ENCODE measurements at regions not wholly inside any gene's neighbourhood (a gene's known extent, or its start where the extent isn't known, plus 50 kb on each side); places are given as distances from the start of the nearest gene placed in this dataset.

DNA sequence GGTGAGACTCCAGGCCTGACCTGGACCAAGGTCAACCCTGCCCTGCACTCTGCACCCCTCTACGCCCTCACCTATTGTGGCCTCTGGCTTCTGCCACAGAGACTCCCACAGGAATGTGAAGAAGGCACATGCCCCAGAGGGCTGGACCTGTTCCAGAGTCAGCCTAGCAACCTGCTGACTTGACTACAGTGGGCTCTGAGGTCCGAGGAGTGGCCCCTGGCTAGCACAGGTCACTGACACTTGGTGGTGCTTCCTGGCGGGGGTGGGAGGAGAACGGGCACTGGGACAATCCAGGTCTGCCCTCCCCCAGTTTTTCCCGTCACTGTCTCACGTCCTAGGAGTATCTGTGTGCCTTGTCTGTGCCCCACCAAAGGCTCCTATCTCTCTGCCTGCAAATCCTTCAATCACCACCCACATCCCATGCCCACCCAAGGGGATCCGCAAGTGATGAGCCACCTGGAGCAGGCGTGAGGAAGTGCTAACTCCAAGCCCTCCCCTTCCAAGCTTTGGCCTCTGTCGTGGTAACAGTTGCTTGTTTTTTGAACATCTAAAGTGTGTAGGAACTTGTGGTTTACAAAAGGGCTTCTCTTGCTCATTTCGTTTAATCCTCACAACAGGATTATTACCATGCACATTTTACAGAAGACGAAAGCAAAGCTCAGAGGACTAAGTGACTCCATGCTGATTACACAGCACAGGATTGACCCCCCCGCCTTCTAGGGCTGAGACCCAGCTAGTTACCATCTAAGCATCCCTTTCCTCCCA is 86.2 kb downstream of the MCFD2 start:
- DNase-seq: no peak

DNA sequence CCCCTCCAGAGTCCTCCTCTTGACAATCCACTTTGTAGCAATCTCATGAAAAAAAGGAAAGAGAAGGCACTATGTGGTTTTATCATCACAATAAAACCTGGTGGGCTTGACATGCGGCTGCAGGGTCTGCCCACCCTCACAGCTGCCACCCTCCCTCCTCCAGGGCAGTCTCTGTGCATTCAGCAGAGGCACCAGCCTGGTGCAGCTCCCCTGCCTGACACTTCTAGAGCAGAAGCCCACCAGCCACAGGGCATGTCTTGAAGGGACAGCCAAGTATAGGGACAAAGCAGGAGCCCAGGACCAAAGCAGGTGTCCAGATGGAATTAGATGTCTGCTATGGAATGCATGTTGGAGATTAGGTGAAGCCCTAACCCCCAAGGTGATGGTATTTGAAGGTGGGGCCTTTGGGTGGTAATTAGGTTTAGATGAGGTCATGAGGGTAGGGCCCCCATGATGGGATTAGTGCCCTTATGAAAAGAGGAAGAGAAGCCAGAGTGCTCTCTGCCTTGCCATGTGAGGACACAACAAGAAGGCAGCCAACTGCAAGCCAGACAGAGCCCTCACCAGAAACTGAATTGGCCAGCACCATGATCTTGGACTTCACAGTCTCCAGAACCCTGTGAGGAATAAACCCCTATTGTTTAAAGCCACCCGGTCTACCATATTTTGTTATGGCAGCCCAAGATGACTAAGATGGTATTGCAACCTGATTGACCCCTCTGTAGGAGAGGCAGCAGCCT is 86.9 kb downstream of the MCFD2 start:
- DNase-seq: no peak

DNA sequence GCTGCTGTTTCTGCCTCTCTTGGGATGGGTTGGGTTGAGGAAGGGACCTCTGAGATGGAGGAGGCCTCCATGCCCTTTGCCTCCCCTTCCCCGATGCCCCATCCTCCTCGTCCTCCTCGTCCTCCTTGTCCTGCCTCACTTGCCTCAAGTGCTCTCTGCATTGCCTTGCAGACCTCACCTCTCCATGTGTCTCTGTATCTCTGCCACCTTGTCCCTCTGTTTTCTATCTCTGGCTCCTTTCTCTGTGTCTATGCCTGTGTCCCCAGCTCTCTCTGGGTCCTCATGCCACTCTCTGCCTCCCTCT is 87.5 kb downstream of the MCFD2 start:
- DNase-seq: no peak

DNA sequence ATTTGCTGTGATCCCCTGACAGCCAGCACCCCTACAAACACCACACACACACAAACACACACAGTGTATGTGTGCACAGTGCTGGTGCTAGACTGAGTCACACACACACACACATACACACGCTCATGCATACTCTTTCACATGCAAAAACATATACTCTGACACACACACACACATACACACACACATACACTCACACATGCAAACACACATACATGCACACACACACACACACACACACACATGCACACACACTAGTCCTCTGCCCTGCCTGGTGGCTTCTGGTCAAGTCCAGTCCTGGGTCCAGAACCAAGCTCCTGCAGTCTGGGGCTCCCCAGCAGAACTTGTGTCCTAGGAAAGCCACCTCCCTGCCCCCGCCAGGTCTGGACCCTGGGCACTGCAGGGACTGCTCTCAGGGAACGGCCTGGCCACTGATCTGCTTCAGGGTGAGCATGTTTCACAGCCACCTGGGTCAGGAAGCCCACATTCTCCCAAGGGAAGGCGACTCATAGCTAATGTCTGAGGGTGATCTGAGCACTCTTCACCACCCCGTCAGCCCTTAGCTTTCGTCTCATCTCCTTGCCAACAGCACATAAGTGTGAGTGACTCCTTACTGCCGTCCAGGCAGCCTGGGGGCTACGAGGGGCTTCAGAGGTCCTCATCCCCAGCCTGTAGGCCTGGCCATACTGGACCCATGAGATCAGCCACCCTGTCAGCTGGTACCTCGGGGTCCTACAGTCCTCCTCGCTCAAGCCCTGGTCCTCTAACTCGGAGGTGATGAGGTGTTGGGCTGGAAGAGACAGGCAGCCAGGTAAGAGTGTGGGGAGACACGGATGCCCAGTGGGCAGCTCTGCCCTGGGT is 88.1 kb downstream of the MCFD2 start:
- DNase-seq: no peak

DNA sequence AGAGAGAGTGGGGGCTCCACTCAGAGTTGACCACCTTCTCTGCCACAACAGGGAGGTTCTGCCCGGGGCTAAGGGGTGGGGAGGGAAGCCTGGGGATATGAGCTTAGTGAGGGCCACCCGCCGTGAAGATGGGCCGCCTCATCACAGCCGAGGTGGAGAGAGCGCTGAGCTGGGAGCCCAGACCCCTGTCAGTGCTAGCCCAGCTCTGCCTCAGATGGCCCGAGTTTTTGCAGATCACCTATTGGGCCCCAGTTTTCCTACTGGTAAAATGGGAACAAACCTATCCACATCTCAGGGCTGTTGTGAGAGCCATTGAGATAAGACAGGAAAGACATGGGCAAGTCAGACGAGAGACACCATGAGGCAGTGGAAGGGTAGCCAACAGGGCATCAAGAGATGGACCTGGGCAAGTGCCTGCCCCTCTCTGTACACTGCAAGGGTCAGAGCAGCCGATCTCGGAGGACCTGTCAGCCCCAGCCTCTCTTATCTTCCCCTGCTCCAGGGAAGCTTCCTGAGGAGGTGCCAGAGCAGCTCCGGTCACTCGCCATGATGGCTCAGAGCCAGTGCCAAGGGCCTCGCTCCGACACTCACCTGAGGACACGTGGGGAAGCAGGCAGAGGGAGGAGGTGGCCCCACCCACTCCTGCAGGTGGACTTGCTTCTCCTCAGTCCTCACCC is 88.9 kb downstream of the MCFD2 start:
- no peak for DNase-seq

DNA sequence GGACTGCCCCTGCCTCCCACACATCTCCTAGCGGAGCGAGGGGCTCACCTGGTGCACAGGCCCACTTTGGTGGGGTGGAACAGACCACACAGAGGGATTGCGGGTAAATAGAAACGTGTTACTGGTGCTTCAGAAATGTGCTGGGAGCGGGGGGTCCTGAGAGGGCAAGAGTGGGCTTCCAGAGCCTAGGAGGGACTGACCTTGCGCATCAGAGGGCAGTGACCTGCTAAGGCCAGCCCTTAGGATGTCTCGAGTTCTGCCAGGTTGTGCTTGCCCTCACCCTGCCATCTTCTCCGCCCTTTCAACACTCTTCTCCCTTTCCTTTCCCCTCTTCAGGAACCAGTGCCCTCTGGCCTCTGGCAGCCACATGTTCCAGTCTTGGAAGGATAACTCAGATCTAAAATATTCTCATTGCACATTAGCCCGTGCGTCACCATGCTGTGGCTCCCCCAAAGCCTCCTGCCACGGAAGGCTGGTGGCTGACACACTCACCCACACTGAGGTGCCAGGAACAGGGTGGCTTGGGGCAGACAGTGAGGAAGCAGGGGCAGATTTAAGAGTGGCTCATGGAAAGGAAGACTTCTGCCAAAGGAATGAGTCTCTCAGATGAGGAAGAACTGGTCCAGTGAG is 89.6 kb downstream of the MCFD2 start:
- DNase-seq: no peak

DNA sequence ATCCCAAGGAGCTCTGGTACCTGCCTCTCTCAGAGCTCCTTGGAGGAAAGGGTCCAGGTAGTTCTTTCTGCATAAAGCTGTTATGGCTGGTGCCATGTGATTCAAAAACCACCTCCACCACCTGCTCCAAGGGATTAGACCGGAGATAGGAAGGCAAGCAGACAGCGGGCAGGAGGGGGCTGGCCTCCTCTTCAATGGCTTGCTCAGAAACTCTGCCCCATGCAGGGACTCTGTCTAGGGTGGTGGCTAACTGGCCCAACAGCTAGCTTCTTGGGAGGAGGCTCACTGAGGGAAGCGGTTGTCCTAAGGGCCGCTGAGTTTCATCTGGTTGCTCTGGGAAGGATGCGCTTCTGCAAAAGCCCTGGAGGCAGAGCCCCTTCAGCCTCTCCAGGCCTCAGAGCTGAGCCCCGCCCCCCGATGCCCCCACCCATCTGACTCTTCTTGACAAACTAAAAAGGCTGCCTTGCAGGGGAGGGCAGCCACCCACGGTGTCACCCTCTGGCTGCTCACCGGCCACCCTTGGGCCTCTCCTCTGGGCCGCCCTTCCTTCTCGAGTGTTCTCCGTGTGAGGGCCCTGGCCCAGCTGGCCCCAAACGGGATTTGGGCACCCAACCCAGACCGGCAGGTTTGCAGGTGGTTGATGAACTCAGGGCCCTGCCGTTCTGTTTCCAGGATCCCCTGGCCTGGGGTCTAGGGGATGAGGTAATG is 90.2 kb downstream of the MCFD2 start:
- no peak for DNase-seq

DNA sequence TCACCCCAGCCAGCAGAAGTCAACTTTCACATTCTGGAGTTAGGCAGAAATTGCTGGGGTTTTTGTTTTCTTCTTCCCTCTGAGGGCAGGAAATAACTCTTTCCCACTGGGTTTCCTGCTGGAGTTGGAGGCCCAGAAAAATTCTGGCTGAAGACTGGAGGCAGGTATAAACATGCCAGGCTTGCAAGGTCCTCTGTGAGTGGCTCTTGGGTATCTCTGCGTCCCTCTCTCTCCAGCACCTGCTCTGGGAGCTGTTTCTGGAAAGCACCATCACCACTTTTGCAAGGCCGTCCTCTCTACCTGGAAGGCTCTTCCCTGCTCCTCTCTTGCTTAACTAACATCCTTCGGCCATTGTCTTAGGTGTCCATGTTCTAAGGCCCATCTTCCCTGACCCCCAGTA is 91.0 kb downstream of the MCFD2 start:
- no peak for DNase-seq

DNA sequence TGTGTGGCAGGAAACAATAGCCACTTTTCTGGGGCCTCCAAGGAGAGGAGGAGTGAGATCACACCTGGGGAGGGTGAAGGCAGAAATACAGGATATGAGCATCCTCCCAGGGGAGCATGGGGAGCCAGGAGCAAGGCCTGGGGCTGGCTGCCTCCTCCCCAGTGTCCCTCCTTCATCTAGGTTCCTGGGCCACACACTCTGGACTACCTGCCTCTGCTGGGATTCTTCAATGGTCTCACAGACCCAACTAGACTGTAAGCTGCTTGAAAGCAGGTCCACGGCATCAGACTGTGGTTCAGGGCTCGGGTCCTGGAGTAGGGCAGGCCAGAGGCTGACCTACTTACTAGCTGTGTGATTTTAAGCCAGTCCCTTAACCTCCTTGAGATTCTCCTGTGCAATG is 94.0 kb downstream of the MCFD2 start:
- DNase-seq: no peak

DNA sequence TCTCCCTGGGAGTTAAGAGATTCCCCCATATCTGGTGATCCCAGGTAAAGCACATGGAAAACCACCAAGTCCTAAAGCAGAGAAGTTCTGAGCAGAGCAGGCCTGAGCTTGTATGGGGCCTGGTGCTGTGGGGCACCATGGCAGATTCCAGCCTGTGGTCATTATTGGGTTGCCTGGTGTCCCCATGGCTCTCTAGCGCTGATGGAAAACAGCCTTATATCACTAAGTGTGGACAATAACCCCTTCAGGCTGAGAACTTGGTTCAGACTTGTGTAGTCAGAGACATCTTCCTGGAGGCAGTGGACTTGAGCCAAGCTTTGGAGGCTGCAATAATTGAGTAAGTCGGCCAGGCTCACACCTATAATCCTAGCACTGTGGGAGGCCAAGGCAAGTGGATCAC is 96.8 kb downstream of the MCFD2 start:
- no peak for DNase-seq

DNA sequence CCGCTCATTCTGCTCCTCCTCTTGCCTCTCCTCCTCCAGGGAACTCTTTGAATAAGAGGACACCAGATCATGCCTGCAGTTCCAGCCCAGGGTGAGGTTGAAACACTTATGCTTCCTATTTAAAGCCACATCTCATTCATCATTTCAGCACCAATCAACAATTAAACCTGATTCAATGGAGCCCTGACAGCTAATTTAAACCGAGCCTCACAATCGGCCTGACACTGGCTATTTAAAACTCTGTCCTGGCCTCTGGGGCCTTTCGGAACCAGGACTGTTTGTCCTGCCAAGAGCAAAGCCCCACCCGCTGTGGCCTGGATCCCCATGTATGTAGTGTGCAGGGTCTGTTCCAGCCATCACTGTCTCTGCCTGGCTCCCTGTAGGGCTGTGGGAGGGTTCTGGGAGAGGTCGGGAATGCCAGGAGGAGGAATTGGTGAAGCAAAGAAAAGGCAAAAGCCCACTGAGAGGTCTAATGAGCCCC is 97.4 kb downstream of the MCFD2 start:
- DNase-seq: no peak

DNA sequence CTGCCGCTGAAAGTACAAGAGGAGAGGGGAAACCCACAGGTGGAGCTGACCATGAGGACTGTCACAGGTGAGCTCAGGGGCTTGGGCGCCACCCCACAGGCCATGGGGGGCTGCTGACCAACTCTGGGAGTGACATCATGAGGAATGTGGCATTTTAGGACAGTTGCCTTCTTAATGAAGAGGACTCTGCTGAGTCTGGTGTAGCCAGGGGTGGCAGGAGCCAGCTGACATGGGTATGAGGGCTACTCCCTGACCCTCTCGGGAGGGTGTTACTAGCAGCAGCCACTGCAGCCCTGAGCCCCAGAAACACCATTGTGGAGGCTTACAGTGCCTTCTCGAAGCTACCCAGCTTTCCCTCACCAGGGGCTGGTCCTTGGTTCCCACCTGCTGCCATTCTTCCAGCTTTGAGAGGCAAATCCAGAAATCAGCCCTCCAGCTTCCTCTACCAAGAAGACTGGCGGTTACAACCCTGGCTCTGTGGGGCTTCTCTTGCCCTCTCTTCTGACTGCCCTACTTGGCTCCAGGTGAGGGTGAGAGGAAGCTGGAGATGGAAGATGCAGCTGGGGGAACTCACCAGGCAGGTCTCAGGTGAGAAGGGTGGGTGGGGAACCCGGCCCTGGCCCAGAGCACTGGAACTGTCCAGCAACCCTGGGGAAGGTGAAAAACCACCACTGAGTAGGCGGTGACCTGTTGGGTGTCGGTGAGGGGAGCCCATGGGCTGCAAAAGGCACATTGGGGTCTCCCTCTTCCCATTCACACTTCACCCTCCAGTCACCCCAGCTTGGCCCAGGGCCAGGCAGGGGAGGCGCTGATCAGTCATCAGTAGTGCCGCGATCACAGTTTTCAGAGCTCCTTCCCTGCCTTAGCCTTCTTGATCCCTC is 98.5 kb downstream of the MCFD2 start:
- no peak for DNase-seq

DNA sequence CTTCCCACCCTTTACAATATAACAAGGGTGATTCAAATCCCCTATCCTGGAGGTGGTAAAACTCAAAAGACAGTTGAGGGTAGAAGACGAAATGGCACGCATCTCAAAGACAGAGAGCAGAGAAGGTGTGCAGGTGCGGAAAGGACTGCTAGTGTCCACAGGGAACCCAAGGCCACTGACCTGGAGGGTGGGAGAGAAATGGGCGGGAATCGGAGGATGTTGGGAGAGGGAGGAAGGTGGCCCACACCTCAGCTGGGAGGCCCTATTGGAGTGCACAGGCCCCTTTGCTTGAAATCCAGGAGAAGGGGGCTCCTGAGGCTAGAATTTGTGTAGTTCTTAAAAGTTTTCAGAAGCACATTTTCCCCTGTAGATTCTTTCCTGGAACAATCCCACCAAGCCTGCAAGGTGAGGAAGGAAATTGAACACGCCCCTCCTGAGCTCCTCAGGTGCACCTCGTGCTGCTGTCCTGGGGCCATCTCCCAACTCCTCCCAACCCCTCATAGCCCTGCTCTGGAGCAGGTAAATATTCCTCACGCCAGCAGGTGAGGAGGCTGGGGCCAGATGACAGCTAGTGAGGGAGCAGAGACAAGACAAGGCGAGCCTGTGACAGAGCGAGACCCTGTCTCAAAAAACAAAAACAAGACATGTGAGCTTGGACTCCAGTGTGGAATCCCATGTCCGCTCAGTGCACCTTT is 99.3 kb downstream of the MCFD2 start:
- no peak for DNase-seq

DNA sequence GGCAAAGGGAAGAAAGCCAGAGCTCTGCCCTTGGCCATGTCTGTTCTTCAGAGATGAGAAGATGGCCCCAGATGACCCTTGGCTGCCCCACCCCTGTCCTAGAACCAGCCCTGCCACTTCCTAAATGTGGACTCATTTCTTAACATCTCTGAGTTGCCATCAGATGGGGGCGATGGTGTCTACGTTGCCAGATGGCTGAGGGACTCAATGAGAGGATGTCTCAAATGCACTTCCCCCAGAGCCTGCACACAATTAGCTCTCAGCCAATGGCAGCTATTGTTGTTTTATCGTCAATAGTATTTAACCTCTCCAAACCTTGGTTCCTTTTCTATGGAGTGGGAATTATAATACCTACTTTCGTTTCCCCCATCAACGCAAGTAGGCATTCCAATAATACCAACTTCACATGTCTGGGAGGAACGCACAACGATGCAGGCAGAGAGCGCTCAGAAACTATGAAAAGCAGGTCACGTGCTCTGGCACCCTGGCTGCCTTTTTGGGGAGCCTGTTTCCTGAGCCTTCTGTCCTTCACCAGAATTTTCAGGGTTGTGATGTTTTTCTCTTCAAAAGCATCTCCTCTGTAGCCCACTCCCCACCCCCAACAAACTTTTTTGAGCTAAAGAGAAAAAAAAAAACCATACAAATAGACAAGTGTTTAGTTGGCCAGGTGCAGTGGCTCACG is 100.3 kb downstream of the MCFD2 start:
- DNase-seq: no peak

DNA sequence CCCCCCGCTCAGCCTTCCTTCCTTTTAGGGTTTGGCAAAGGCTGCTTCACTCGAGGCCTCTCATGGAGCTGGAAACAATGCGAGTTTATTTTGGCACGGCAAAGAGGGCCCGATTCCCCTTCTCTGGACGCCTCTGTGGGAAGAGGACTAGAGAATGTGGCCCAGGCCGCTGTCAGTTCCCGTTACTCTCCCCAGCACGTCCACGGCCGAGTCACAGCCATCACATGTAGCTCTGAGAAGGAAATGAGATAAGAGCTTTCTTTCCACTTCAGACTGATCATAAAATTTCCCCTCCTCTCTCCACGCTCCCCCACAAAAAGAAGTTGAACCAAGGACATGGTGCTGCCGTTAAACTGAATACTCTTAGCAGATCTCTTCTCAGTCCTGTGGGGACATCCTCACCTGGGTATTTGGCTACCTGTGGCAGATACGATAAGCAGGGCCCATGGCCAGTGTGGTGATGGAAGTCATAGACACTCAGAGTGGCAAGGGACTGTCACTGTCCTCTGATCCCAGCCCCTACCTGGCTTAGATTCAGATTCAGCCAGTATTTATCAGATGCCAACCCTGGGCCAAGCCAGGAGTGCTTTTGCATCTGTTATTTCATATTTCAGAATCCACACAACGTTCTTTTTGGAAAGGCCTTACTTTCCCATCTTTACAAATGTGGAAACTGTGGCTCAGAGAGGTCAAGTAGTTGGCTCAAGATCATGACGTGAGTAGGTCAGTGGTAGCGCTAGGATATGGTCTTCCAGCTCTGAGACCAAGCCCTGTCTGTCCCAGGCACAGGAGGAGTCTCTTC is 101.2 kb downstream of the MCFD2 start:
- no peak for DNase-seq

DNA sequence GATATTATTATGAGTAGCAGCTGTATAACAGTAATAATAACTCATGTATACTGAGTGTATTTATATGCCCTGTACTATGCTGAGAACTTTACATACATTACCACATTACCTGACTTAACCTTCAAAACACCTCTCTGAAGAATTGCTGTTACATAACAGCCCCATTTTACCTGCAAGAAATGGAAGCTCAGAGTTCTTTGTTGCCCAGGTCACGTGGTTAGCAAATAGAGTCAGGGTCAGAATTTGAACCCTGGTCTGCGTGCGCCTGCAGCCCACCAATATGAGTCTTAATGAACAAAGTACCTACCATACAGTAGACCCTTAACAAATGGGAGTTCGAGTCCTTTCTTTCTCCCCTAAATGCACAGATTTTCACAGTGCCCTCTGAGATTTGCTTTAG is 101.9 kb downstream of the MCFD2 start:
- no peak for DNase-seq

DNA sequence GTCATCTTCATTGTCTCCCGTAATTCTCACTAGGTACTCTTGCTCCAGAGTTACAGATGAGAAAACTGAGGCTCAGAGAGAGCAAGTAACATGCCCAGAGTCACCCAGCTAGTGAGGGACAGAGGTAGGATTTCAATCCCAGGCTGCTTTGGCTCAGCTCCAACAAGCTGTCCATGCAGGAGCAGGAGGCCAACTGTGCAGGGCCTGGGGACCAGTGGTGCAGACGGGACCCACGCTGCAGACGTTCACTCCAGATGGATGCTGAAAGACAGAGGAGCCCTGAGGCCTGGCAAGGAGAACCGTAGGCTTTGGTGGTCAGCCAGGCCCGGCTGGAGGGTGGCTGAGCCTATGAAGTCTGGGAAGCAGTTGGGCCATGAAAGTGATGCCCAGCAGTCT is 102.6 kb downstream of the MCFD2 start:
- DNase-seq: no peak

Data from DMS153 (cell line).